ENCODE measurements at regions not wholly inside any gene's neighbourhood (a gene's known extent, or its start where the extent isn't known, plus 50 kb on each side); places are given as distances from the start of the nearest gene placed in this dataset.

DNA sequence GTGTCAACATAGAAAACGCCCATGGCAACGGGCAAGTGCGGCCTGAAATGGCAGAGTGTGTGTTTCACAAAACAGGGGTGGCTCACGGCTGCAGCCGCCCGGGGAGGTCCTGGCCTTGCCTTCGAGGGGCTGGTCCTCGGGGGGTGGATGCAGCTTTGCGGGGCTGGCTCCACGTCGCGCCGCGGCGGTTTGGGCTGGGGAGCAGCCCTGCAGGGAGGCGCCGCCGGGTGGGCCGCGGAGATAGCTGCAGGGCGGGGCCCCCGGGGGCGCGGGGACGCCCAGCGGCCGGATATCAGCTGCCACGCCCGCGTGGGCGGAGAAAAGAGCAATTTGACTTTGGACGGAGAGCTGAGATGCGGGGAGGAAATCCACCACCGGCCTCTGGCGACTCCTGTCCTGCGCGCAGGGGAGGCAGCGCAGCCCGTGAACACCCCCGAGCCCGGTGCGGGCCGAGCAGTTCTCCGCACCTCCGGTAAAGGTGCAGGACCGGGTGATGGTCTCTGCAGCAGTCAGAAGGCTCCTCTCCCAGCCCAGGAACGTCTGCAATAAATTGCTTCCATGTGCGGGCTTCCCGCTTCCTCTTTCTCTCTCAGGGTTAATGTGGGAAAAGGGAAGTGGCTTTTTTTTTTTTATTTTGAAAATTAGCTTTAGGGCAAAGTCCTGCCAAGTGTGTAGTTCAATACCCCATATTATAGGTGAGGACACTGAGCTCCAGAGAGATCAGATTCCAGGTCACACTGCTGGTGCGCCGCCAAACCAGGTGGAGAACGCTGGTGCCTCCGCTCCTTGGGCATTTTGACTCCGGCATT lies 110.5 kb downstream of the ARF6 start:
- Histone ChIP-seq H3K18ac (ENCODE audit: extremely low read depth, low read length) (no peak overlapping the region), H3K36me3 (ENCODE audit: control insufficient read depth in 2 of 4, insufficient read depth in 4 of 4, low read length in 3 of 4) (no peaks in the 10 kb centered on the region), H3K27ac (ENCODE audit: low read depth, low read length) (no peak overlapping the region), H4K20me1 (replicated peaks in 1 of 2; ENCODE audit: control insufficient read depth in 1 of 2, insufficient read depth in 2 of 2, low read length in 2 of 2) (no peaks in the 10 kb centered on the region), H3K56ac (replicated peaks; ENCODE audit: insufficient read length, low read depth, low read length) (no peak overlapping the region), H4K8ac (ENCODE audit: extremely low read depth, insufficient read depth, low read length) (peak overlapping the region; percentile 74), H3K27me3 (replicated peaks in 1 of 4; ENCODE audit: control insufficient read depth in 3 of 4, extremely low read depth in 1 of 4, insufficient read depth in 3 of 4, low read length in 3 of 4) (peaks cover 0 to 25% (median 17%) of the 10 kb centered on the region in 4 experiments; a peak in 6 of 7 replicates), H2BK120ac (replicated peaks; ENCODE audit: low read depth, low read length) (no peak overlapping the region), H3K4me1 (replicated peaks in 1 of 4; ENCODE audit: control insufficient read depth in 3 of 4, insufficient read depth in 4 of 4, low read length in 3 of 4) (peaks cover 12 to 23% (median 18%) of the 10 kb centered on the region in 4 experiments; a peak in 5 of 7 replicates), H4K5ac (ENCODE audit: insufficient read length, low read depth, low read length) (no peak overlapping the region), H3K4me3 (ENCODE audit: extremely low read depth in 1 of 4, insufficient read depth in 2 of 4, low read depth in 3 of 4, low read length in 4 of 4) (peak overlapping the region; percentile 38 to 61 (median 41)), H4K91ac (replicated peaks; ENCODE audit: insufficient read length, low read length) (peak overlapping the region; percentile 17), H2AFZ (ENCODE audit: low read length) (peak overlapping the region; percentile 43; the same call in 1 of the 2 replicates), H3K14ac (ENCODE audit: insufficient read length) (no peak overlapping the region), H2BK5ac (ENCODE audit: low read depth, low read length) (no peak overlapping the region), H3K4ac (replicated peaks; ENCODE audit: insufficient read length, low read depth, low read length) (peak overlapping the region; percentile 64), H3K79me2 (ENCODE audit: control insufficient read depth in 1 of 2, insufficient read depth in 2 of 2, low read length in 2 of 2) (no peaks in the 10 kb centered on the region), H2BK20ac (ENCODE audit: low read length) (no peak overlapping the region), H2BK15ac (ENCODE audit: low read length) (no peak overlapping the region), H3K23ac (ENCODE audit: insufficient read length) (no peak overlapping the region), H3K9me3 (ENCODE audit: insufficient read depth in 2 of 2, low read depth in 1 of 2, low read length in 1 of 2) (no peaks in the 10 kb centered on the region), H3K4me2 (ENCODE audit: insufficient read depth in 1 of 2, low read depth in 2 of 2, low read length in 2 of 2) (peak overlapping the region; percentile 58 to 72), H3K9ac (replicated peaks in 1 of 4; ENCODE audit: extremely low read depth in 1 of 4, low read depth in 3 of 4, low read length in 3 of 4) (no peak overlapping the region), H3K23me2 (ENCODE audit: low read depth, low read length) (peaks cover 4% of the 10 kb centered on the region; the same call in 1 of the 2 replicates), H3K79me1 (ENCODE audit: low read depth, low read length) (no peaks in the 10 kb centered on the region), H2AK5ac (ENCODE audit: low read depth, low read length) (no peak overlapping the region), H2BK12ac (ENCODE audit: low read depth, low read length) (no peak overlapping the region)
- WGBS, 2 experiments (ENCODE audit: extremely low coverage in 1 of 2, insufficient coverage in 1 of 2, insufficient read length in 1 of 2, insufficient replicate concordance in 2 of 2, low coverage in 1 of 2, low lambda C conversion rate in 2 of 2, missing lambda C conversion rate in 1 of 2), result 16% methylated on average over 40 of the region's 54 CpGs; no CpG with 5 or more reads in 1 of the 2 experiments
- POLR2A ChIA-PET (ENCODE audit: partially characterized antibody), result interaction anchor here (1.0 kb wide), 1 partner anchor 106 kb away, joined by 3 read pairs; no protein-coding TSS in a partner anchor
- CTCF ChIA-PET (ENCODE audit: partially characterized antibody), result interaction anchor here (1.0 to 1.4 kb wide), 4 partner anchors 9 to 141 kb away, joined by 3 to 4 read pairs (median 4); no protein-coding TSS in a partner anchor
- FAIRE-seq (no peak), DNase-seq (ENCODE audit: low read depth in 1 of 2, low spot score in 2 of 2) (peak in 1 of 2 experiments; percentile 66)
- TF ChIP-seq HDAC2 (IDR thresholded peaks at IDR 0.05; ENCODE audit: borderline replicate concordance in 1 of 2, low read depth in 2 of 2, low read length in 2 of 2) (0 out of 4 replicates have a peak, but pooled peaks of 1 of the 2 experiments have one; percentile 60), MAX (IDR thresholded peaks at IDR 0.05) (no peak), ASH2L (IDR thresholded peaks at IDR 0.05; ENCODE audit: low read length) (peak; percentile 76), EGR1 (IDR thresholded peaks at IDR 0.05; ENCODE audit: borderline replicate concordance, low read depth, low read length) (peak; percentile 54; the same call in 1 of the 2 replicates), SIRT6 (IDR thresholded peaks at IDR 0.05; ENCODE audit: low read length) (no peak), RXRA (IDR thresholded peaks at IDR 0.05; ENCODE audit: insufficient read depth, low read depth, low read length) (no peak), SUZ12 (IDR thresholded peaks at IDR 0.05; ENCODE audit: low read length) (peak; percentile 59; the same call in 1 of the 2 replicates), EZH2 (IDR thresholded peaks at IDR 0.05; ENCODE audit: low read depth, low read length, severe bottlenecking) (peak; percentile 31), KDM4A (IDR thresholded peaks at IDR 0.05; ENCODE audit: low read depth, low read length, severe bottlenecking) (peak; percentile 76)
- TF ChIP-seq, protein P1, sequence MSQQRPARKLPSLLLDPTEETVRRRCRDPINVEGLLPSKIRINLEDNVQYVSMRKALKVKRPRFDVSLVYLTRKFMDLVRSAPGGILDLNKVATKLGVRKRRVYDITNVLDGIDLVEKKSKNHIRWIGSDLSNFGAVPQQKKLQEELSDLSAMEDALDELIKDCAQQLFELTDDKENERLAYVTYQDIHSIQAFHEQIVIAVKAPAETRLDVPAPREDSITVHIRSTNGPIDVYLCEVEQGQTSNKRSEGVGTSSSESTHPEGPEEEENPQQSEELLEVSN (IDR thresholded peaks at IDR 0.05), result peak; percentile 27; the same call in 1 of the 2 replicates

Measured in H1 (cell line).